DOHH2 (cell line): ENCODE measurements at regions not wholly inside any gene's neighbourhood (a gene's known extent, or its start where the extent isn't known, plus 50 kb on each side); places are given as distances from the start of the nearest gene placed in this dataset.
"Not testable (repeated sequence)": the region's sequence is repeated elsewhere in the genome, so short reads cannot be mapped to it uniquely, and the experiment has no call there.

Source experiments
- CTCF ChIP-seq: fragments of 200-600 bp; sonication (generic); IDR thresholded peaks from one replicate; pipeline ENCODE4 v1.5.1; 2014; ENCODE audit warnings: antibody characterized with exemption, mild to moderate bottlenecking, low read depth, low read length; ENCODE audit not compliant: poor library complexity, severe bottlenecking
- EZH2phosphoT487 ChIP-seq: fragments of 200-600 bp; sonication (generic); IDR thresholded peaks from 2 replicates; pipeline ENCODE4 v1.6.1; 2017; ENCODE audit warnings: borderline replicate concordance, mild to moderate bottlenecking, antibody characterized with exemption, low read length, moderate library complexity, mixed read lengths

GRCh38 chr9:63804205-63804604, 1480.8 kb downstream of the FOXD4L5 start:
- not testable (repeated sequence) for TF ChIP-seq CTCF, EZH2phosphoT487
